ENCODE measurements at regions not wholly inside any gene's neighbourhood (a gene's known extent, or its start where the extent isn't known, plus 50 kb on each side); places are given as distances from the start of the nearest gene placed in this dataset.

GRCh38 chr6:82738773-82739172 is 326.9 kb downstream of the UBE3D start:
- TF ChIP-seq NFIC (IDR thresholded peaks at IDR 0.05) (no peak), YY1 (IDR thresholded peaks at IDR 0.05; ENCODE audit: low read depth) (no peak), MAX (IDR thresholded peaks at IDR 0.05) (no peak), CREB1 (IDR thresholded peaks at IDR 0.05; ENCODE audit: low read depth) (no peak), TAF1 (IDR thresholded peaks at IDR 0.05; ENCODE audit: low read depth) (no peak)

DNA sequence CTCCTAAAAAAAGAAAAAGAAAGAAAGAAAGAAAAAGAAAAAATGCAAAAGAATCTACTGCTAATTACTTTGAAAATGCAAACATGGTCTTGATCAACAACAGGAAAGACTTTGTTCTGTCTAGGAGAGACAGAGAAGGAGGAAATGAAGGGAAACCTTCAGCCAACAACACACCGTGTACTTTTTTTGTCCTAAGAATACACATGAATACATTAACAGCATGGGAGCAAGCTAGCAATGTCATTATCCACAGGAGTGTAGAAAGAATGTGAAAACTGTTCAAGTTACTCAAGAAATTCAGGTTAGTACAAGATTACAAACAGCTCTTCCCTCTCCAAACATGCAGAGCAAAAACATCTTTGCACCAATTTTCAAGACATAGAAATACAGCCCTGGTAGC is 326.3 kb downstream of the UBE3D start:
- TF ChIP-seq EP300 (IDR thresholded peaks at IDR 0.05; ENCODE audit: borderline replicate concordance) (no peak), CEBPB (IDR thresholded peaks at IDR 0.05) (no peak), FOXM1 (IDR thresholded peaks at IDR 0.05; ENCODE audit: borderline replicate concordance, low read depth) (no peak), TEAD4 (IDR thresholded peaks at IDR 0.05) (no peak), REST (IDR thresholded peaks at IDR 0.05; ENCODE audit: low read depth) (no peak), YY1 (IDR thresholded peaks at IDR 0.05; ENCODE audit: low read depth) (no peak), RAD21 (IDR thresholded peaks at IDR 0.05; ENCODE audit: low read depth) (no peak), ZBTB7A (IDR thresholded peaks at IDR 0.05; ENCODE audit: low read depth) (no peak), CREB1 (IDR thresholded peaks at IDR 0.05; ENCODE audit: low read depth) (no peak), TAF1 (IDR thresholded peaks at IDR 0.05; ENCODE audit: low read depth) (no peak), NFIC (IDR thresholded peaks at IDR 0.05) (no peak), TCF12 (IDR thresholded peaks at IDR 0.05; ENCODE audit: low read depth) (no peak)
- TF ChIP-seq, protein P1, sequence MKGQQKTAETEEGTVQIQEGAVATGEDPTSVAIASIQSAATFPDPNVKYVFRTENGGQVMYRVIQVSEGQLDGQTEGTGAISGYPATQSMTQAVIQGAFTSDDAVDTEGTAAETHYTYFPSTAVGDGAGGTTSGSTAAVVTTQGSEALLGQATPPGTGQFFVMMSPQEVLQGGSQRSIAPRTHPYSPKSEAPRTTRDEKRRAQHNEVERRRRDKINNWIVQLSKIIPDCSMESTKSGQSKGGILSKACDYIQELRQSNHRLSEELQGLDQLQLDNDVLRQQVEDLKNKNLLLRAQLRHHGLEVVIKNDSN (IDR thresholded peaks at IDR 0.05) = no peak

- TF ChIP-seq YY1 (IDR thresholded peaks at IDR 0.05; ENCODE audit: low read depth) = no peak
- TF ChIP-seq, protein P1 (IDR thresholded peaks at IDR 0.05) = no peak
- no peak for TF ChIP-seq TAF1 (IDR thresholded peaks at IDR 0.05; ENCODE audit: low read depth)
- no peak for TF ChIP-seq EP300 (IDR thresholded peaks at IDR 0.05; ENCODE audit: borderline replicate concordance)
- TF ChIP-seq FOXM1 (IDR thresholded peaks at IDR 0.05; ENCODE audit: borderline replicate concordance, low read depth) = no peak
- TF ChIP-seq NFIC (IDR thresholded peaks at IDR 0.05) = no peak
- TF ChIP-seq CEBPB (IDR thresholded peaks at IDR 0.05) = no peak
- no peak for TF ChIP-seq RAD21 (IDR thresholded peaks at IDR 0.05; ENCODE audit: low read depth)
- TF ChIP-seq TCF12 (IDR thresholded peaks at IDR 0.05; ENCODE audit: low read depth) = no peak
- no peak for TF ChIP-seq ZBTB7A (IDR thresholded peaks at IDR 0.05; ENCODE audit: low read depth)
- TF ChIP-seq REST (IDR thresholded peaks at IDR 0.05; ENCODE audit: low read depth) = no peak
- TF ChIP-seq MAX (IDR thresholded peaks at IDR 0.05) = no peak
- no peak for TF ChIP-seq TEAD4 (IDR thresholded peaks at IDR 0.05)
- no peak for TF ChIP-seq EGR1 (IDR thresholded peaks at IDR 0.05)
- TF ChIP-seq CREB1 (IDR thresholded peaks at IDR 0.05; ENCODE audit: low read depth) = no peak
Measured at GRCh38 chr6:82740072-82740471, 325.6 kb downstream of the UBE3D start.

DNA sequence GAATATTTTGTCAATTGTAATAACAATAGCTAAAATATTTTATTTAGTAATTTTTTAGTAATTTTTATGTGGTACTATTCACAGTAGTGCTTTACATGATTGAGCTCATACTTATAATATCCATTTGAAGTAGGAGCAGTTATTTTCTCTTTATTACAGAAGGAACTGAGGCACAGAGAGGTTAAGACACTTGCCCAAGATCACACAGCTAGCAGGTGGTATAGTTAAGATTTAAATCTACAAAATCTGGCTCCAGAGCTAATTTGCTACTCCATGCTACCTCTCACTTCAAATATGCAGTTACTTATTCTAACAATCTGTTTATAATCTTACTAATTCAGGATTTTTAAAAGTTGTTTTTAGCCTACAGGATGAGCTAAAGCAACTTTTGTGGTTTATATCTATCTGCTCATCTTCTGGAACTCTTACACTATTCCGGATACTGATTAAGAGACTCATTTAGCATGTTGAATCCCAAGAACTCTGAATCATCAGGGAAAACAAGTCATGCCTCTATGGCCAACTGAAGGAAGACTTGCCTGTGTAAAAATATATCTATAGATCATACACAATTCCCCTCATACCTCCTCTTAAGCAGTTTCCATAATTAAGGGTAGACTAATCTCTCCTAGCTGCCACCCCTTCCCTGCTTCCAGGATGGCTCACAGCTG is 324.2 kb downstream of the UBE3D start:
- TF ChIP-seq RAD21 (IDR thresholded peaks at IDR 0.05; ENCODE audit: low read depth) (no peak), TCF12 (IDR thresholded peaks at IDR 0.05; ENCODE audit: low read depth) (no peak), NFIC (IDR thresholded peaks at IDR 0.05) (no peak), ZBTB7A (IDR thresholded peaks at IDR 0.05; ENCODE audit: low read depth) (no peak), CEBPB (IDR thresholded peaks at IDR 0.05) (no peak), EGR1 (IDR thresholded peaks at IDR 0.05) (no peak), FOXM1 (IDR thresholded peaks at IDR 0.05; ENCODE audit: borderline replicate concordance, low read depth) (no peak), REST (IDR thresholded peaks at IDR 0.05; ENCODE audit: low read depth) (no peak), TEAD4 (IDR thresholded peaks at IDR 0.05) (no peak), YY1 (IDR thresholded peaks at IDR 0.05; ENCODE audit: low read depth) (no peak), MAX (IDR thresholded peaks at IDR 0.05) (no peak), CREB1 (IDR thresholded peaks at IDR 0.05; ENCODE audit: low read depth) (no peak), TAF1 (IDR thresholded peaks at IDR 0.05; ENCODE audit: low read depth) (no peak)
- TF ChIP-seq, protein P1 (IDR thresholded peaks at IDR 0.05) = no peak
